Erythroblast (primary cell): ENCODE measurements at regions not wholly inside any gene's neighbourhood (a gene's known extent, or its start where the extent isn't known, plus 50 kb on each side); places are given as distances from the start of the nearest gene placed in this dataset.

Experiments used
- GATA1 ChIP-seq: IDR thresholded peaks from 2 replicates; pipeline ENCODE4 v1.6.1; 2011; ENCODE audit warnings: low read depth, mild to moderate bottlenecking, control low read depth, low read length, moderate library complexity
- POLR2A ChIP-seq: IDR thresholded peaks from 2 replicates; pipeline ENCODE4 v1.6.1; 2011; ENCODE audit warnings: mild to moderate bottlenecking, low read length

DNA sequence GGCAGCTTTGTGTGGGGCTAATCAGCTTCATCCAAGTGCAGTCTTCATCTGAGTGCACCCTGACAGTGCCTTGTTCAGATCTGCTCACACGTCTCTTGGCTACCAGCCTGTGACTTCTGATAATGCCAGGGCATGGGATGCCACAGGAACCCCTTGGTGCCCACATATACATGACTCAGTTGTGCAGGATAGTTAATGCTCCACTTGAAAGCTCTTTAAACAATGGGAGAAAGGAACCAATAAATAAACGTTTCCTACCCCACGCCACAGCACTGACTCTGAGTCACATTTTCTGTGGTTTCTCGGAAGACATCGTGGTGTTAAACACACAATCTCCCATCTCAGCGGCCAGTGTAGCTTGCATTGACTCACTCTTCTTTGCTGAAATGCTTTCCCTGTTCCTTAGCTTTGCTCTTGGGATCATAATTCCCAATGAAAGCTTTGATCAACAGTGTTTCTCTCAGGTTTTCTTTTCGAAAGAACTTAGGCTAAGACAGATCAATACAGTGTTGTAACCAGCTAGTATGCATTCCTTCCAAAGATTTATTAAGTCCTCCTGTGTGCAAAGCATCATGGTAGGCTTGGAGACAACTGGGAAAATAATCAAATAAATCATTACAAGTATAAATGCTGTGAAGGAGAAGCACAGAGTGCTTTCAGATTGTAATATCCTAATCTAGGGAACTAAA lies 142.0 kb downstream of the COPS8 start:
- no peak for TF ChIP-seq POLR2A
- TF ChIP-seq GATA1, result no peak
